Uterus (tissue), 2 donors: ENCODE measurements at regions not wholly inside any gene's neighbourhood (a gene's known extent, or its start where the extent isn't known, plus 50 kb on each side); places are given as distances from the start of the nearest gene placed in this dataset.

Experiments
- POLR2A ChIP-seq, 2 donors: fragments of 450-650 bp; IDR thresholded peaks; one replicate each; pipeline ENCODE4 v1.6.1; 2016; ENCODE audit warnings: antibody characterized with exemption in 2 of 2, mild to moderate bottlenecking in 1 of 2, moderate library complexity in 1 of 2
- TF ChIP-seq, protein P1 (sequence below), 4 experiments: fragments of 200-600 bp in 2 of 4; fragments of 450-650 bp in 2 of 4; sonication (generic) in 2 of 4; IDR thresholded peaks; one replicate each; pipeline ENCODE4 v1.5.1; 2016 to 2019; ENCODE audit warnings: antibody characterized with exemption in 4 of 4, mild to moderate bottlenecking in 2 of 4, moderate library complexity in 1 of 4

DNA sequence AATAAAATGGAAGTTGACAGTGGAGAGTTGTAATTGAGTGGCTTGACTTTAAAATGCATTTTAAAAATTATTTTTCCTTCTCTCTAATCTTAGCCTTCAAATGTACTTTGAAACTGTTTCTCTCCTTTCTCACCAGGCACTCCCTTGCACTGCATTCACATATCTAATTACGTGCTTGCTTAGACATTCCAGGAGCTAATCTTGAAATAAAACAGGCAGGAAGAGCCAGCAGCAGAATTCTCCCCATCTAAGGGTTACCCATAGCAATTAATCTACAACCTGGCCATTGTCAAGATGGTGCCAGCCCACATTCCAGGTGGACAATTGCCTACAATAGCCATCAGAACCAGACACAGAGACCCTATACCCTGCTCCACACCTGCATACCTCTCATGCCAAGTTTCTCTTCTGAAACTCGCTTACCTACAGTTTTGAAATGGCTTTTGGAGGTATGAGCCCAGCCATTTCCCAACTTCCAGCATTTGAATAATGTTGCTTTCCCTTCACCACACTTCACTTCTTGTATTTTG is 167.6 kb upstream of the GJE1 start:
- TF ChIP-seq, protein P1, sequence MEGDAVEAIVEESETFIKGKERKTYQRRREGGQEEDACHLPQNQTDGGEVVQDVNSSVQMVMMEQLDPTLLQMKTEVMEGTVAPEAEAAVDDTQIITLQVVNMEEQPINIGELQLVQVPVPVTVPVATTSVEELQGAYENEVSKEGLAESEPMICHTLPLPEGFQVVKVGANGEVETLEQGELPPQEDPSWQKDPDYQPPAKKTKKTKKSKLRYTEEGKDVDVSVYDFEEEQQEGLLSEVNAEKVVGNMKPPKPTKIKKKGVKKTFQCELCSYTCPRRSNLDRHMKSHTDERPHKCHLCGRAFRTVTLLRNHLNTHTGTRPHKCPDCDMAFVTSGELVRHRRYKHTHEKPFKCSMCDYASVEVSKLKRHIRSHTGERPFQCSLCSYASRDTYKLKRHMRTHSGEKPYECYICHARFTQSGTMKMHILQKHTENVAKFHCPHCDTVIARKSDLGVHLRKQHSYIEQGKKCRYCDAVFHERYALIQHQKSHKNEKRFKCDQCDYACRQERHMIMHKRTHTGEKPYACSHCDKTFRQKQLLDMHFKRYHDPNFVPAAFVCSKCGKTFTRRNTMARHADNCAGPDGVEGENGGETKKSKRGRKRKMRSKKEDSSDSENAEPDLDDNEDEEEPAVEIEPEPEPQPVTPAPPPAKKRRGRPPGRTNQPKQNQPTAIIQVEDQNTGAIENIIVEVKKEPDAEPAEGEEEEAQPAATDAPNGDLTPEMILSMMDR (IDR thresholded peaks at IDR 0.05) = no peak
- no peak for TF ChIP-seq POLR2A (IDR thresholded peaks at IDR 0.05)
